ENCODE measurements at regions not wholly inside any gene's neighbourhood (a gene's known extent, or its start where the extent isn't known, plus 50 kb on each side); places are given as distances from the start of the nearest gene placed in this dataset.

- Histone ChIP-seq H3K4me1 (peaks cover 0 to 4% (median 0%) of the 10 kb centered on the region in 4 donors), H3K36me3 (no peaks in the 10 kb centered on the region), H3K4me3 (no peak overlapping the region), H3K27me3 (no peaks in the 10 kb centered on the region), H3K9me3 (no peaks in the 10 kb centered on the region), H3K27ac (peak overlapping the region in 3 of 4 donors; percentile 33 to 56 (median 55))
- TF ChIP-seq CTCF (IDR thresholded peaks at IDR 0.05) (no peak), POLR2AphosphoS5 (IDR thresholded peaks at IDR 0.05) (no peak), EP300 (IDR thresholded peaks at IDR 0.05) (no peak), POLR2A (IDR thresholded peaks at IDR 0.05) (no peak)
- 23 to 59% methylated on average over 6 of the region's 6 CpGs for WGBS, 2 donors
- no peak for DNase-seq
- intact Hi-C loops (cut with DNase I): no loop called here
Observed at GRCh38 chr2:67502346-67503065, 105.4 kb downstream of the ETAA1 start.

GRCh38 chr2:67503066-67503795 lies 106.1 kb downstream of the ETAA1 start:
- Histone ChIP-seq H3K27ac (peak overlapping the region in 3 of 4 donors; percentile 9 to 55 (median 32)), H3K4me3 (no peak overlapping the region), H3K36me3 (no peaks in the 10 kb centered on the region), H3K4me1 (peaks cover 0 to 4% (median 0%) of the 10 kb centered on the region in 4 donors), H3K9me3 (no peaks in the 10 kb centered on the region), H3K27me3 (no peaks in the 10 kb centered on the region)
- intact Hi-C loops (cut with DNase I): no loop called here
- 74 to 78% methylated on average over 4 of the region's 4 CpGs for WGBS, 2 donors
- no peak for DNase-seq
- TF ChIP-seq POLR2AphosphoS5 (IDR thresholded peaks at IDR 0.05): peak in 1 of 4 donors; percentile 33
- no peak for TF ChIP-seq CTCF (IDR thresholded peaks at IDR 0.05)

GRCh38 chr2:67510745-67511144 lies 113.6 kb downstream of the ETAA1 start:
- intact Hi-C loops (cut with DNase I): no loop called here
- Histone ChIP-seq H3K4me1 (peaks cover 0 to 7% (median 0%) of the 10 kb centered on the region in 4 donors), H3K9me3 (no peaks in the 10 kb centered on the region), H3K36me3 (no peaks in the 10 kb centered on the region), H3K27ac (no peak overlapping the region), H3K27me3 (no peaks in the 10 kb centered on the region), H3K4me3 (no peak overlapping the region)
- WGBS, 2 donors: 79 to 86% methylated on average over 3 of the region's 3 CpGs
- TF ChIP-seq EP300 (IDR thresholded peaks at IDR 0.05) (no peak), POLR2A (IDR thresholded peaks at IDR 0.05) (no peak), POLR2AphosphoS5 (IDR thresholded peaks at IDR 0.05) (no peak), CTCF (IDR thresholded peaks at IDR 0.05) (no peak)
- DNase-seq: no peak

- Histone ChIP-seq H3K27me3 (no peaks in the 10 kb centered on the region), H3K27ac (peak overlapping the region in 1 of 4 donors; percentile 3), H3K4me3 (no peak overlapping the region), H3K9me3 (no peaks in the 10 kb centered on the region), H3K4me1 (peaks cover 0 to 8% (median 3%) of the 10 kb centered on the region in 4 donors), H3K36me3 (no peaks in the 10 kb centered on the region)
- TF ChIP-seq CTCF (IDR thresholded peaks at IDR 0.05) (no peak), POLR2AphosphoS5 (IDR thresholded peaks at IDR 0.05) (no peak), EP300 (IDR thresholded peaks at IDR 0.05) (no peak), POLR2A (IDR thresholded peaks at IDR 0.05) (no peak)
- intact Hi-C loops (cut with DNase I): no loop called here
- DNase-seq: no peak
Observed at GRCh38 chr2:67514515-67514914, 117.4 kb downstream of the ETAA1 start.

Measured in sigmoid colon (tissue), 6 donors.